Hepatocyte (in vitro differentiated cells): ENCODE measurements at regions not wholly inside any gene's neighbourhood (a gene's known extent, or its start where the extent isn't known, plus 50 kb on each side); places are given as distances from the start of the nearest gene placed in this dataset.
"Not testable (repeated sequence)": the region's sequence is repeated elsewhere in the genome, so short reads cannot be mapped to it uniquely, and the experiment has no call there.

Experiments
- DNase-seq: peaks from one replicate; pipeline ENCODE4 v3.0.0-alpha.2; 2016; ENCODE audit warnings: low spot score
- H2AFZ ChIP-seq: fragments of 200-600 bp; sonication (generic); 2 replicates; pipeline ENCODE4 v1.6.0; 2016; ENCODE audit warnings: antibody characterized with exemption, mild to moderate bottlenecking
- H3K27ac ChIP-seq: fragments of 200-600 bp; sonication (generic); 2 replicates; pipeline ENCODE4 v1.5.1; 2016; ENCODE audit warnings: mild to moderate bottlenecking
- H3K27me3 ChIP-seq: fragments of 200-600 bp; sonication (generic); 2 replicates; pipeline ENCODE4 v1.6.1; 2016
- H3K36me3 ChIP-seq: fragments of 200-600 bp; sonication (generic); replicated peaks from 2 replicates; pipeline ENCODE4 v1.5.1; 2016; ENCODE audit warnings: low read depth; ENCODE audit not compliant: insufficient read depth
- H3K4me1 ChIP-seq: fragments of 200-600 bp; sonication (generic); 2 replicates; pipeline ENCODE4 v1.5.1; 2016; ENCODE audit warnings: mild to moderate bottlenecking, moderate library complexity; ENCODE audit not compliant: insufficient read depth
- H3K4me2 ChIP-seq: fragments of 200-600 bp; sonication (generic); 2 replicates; pipeline ENCODE4 v1.6.0; 2016
- H3K4me3 ChIP-seq: fragments of 200-600 bp; sonication (generic); 2 replicates; pipeline ENCODE4 v1.5.1; 2016; ENCODE audit warnings: mild to moderate bottlenecking
- H3K79me2 ChIP-seq: fragments of 200-600 bp; sonication (generic); 2 replicates; pipeline ENCODE4 v1.6.0; 2017; ENCODE audit warnings: mild to moderate bottlenecking
- H3K9me2 ChIP-seq: fragments of 200-600 bp; sonication (generic); replicated peaks from 2 replicates; pipeline ENCODE4 v1.6.0; 2017; ENCODE audit warnings: mild to moderate bottlenecking; ENCODE audit not compliant: insufficient read depth
- H3K9me3 ChIP-seq: fragments of 200-600 bp; sonication (generic); 2 replicates; pipeline ENCODE4 v1.5.1; 2016; ENCODE audit warnings: low read depth, mild to moderate bottlenecking
- H4K20me1 ChIP-seq: fragments of 200-600 bp; sonication (generic); 2 replicates; pipeline ENCODE4 v1.6.0; 2016; ENCODE audit warnings: mild to moderate bottlenecking; ENCODE audit not compliant: insufficient read depth, poor library complexity, severe bottlenecking
- CTCF ChIP-seq: fragments of 200-600 bp; sonication (generic); IDR thresholded peaks from 2 replicates; pipeline ENCODE4 v1.5.1; 2016; ENCODE audit warnings: antibody characterized with exemption, mild to moderate bottlenecking; ENCODE audit not compliant: poor library complexity
- EZH2 ChIP-seq: fragments of 200-600 bp; sonication (generic); IDR thresholded peaks from 2 replicates; pipeline ENCODE4 v1.6.1; 2016; ENCODE audit warnings: antibody characterized with exemption, mild to moderate bottlenecking, borderline replicate concordance
- EZH2phosphoT487 ChIP-seq: fragments of 200-600 bp; sonication (generic); IDR thresholded peaks from one replicate; pipeline ENCODE4 v1.6.1; 2018; ENCODE audit warnings: antibody characterized with exemption, mild to moderate bottlenecking, low read depth, moderate library complexity; ENCODE audit not compliant: unreplicated experiment, severe bottlenecking
- WGBS: methylation state at CpG from one replicate; pipeline ENCODE4 v1.1.6; 2016; ENCODE audit warnings: low lambda C conversion rate; ENCODE audit errors: missing lambda C conversion rate; 5-methylcytosine and 5-hydroxymethylcytosine counted together

- H3K4me2 ChIP-seq, H3K27ac ChIP-seq, H3K9me2 ChIP-seq, H4K20me1 ChIP-seq, H3K4me3 ChIP-seq, H3K9me3 ChIP-seq, H3K36me3 ChIP-seq, DNase-seq, H3K79me2 ChIP-seq, H3K27me3 ChIP-seq, H2AFZ ChIP-seq, H3K4me1 ChIP-seq: not testable (repeated sequence)
- 87% methylated on average over 1 of the region's 1 CpG for WGBS
Observed at GRCh38 chr7:66481229-66481628, 147.5 kb upstream of the KCTD7 start.

GRCh38 chr7:66489065-66489464 lies 139.6 kb upstream of the KCTD7 start:
- WGBS = 98% methylated on average over 8 of the region's 8 CpGs
- H4K20me1 ChIP-seq, H3K9me2 ChIP-seq, H2AFZ ChIP-seq, H3K4me1 ChIP-seq, H3K4me2 ChIP-seq, DNase-seq, H3K27me3 ChIP-seq, H3K27ac ChIP-seq, H3K79me2 ChIP-seq, H3K4me3 ChIP-seq, H3K9me3 ChIP-seq, H3K36me3 ChIP-seq: not testable (repeated sequence)

GRCh38 chr7:66489741-66490140 lies 138.9 kb upstream of the KCTD7 start:
- not testable (repeated sequence) for H4K20me1 ChIP-seq, H3K36me3 ChIP-seq, H2AFZ ChIP-seq, H3K4me2 ChIP-seq, H3K4me3 ChIP-seq, H3K27ac ChIP-seq, H3K79me2 ChIP-seq, H3K27me3 ChIP-seq, DNase-seq, H3K9me2 ChIP-seq, H3K9me3 ChIP-seq
- 71% methylated on average over 2 of the region's 2 CpGs for WGBS
- H3K4me1 ChIP-seq = peaks cover 11% of the 10 kb centered on the region

GRCh38 chr7:66490979-66491378 lies 137.7 kb upstream of the KCTD7 start:
- H3K27me3 ChIP-seq, H3K9me3 ChIP-seq, H3K9me2 ChIP-seq, H4K20me1 ChIP-seq, H2AFZ ChIP-seq, DNase-seq, H3K4me2 ChIP-seq, H3K36me3 ChIP-seq, H3K4me3 ChIP-seq, H3K27ac ChIP-seq, H3K79me2 ChIP-seq: not testable (repeated sequence)
- H3K4me1 ChIP-seq = peaks cover 11% of the 10 kb centered on the region
- 79% methylated on average over 10 of the region's 11 CpGs for WGBS

- not testable (repeated sequence) for H4K20me1 ChIP-seq, H3K9me3 ChIP-seq, H3K79me2 ChIP-seq, H3K9me2 ChIP-seq, DNase-seq, H3K36me3 ChIP-seq, H3K27me3 ChIP-seq, H3K4me3 ChIP-seq, H2AFZ ChIP-seq
- Histone ChIP-seq H3K27ac (peak overlapping the region; percentile 98), H3K4me1 (peaks cover 11% of the 10 kb centered on the region), H3K4me2 (peak overlapping the region; percentile 90)
- WGBS = 97% methylated on average over 7 of the region's 7 CpGs
Observed at GRCh38 chr7:66492405-66492804, 136.3 kb upstream of the KCTD7 start.

- peak overlapping the region; percentile 67 for H3K4me3 ChIP-seq
- H3K27ac ChIP-seq = peak overlapping the region; percentile 98
- H3K79me2 ChIP-seq = peaks cover 5% of the 10 kb centered on the region
- no peak for TF ChIP-seq EZH2phosphoT487
- no peak for TF ChIP-seq EZH2
- TF ChIP-seq CTCF = peak; percentile 10
- no peaks in the 10 kb centered on the region for H4K20me1 ChIP-seq
- no peaks in the 10 kb centered on the region for H3K36me3 ChIP-seq
- 2% methylated on average over 62 of the region's 68 CpGs for WGBS
- peak overlapping the region; percentile 65 for H2AFZ ChIP-seq
- H3K27me3 ChIP-seq = no peaks in the 10 kb centered on the region
- peak overlapping the region; percentile 95 for H3K4me2 ChIP-seq
- H3K9me2 ChIP-seq = no peaks in the 10 kb centered on the region
- peaks cover 11% of the 10 kb centered on the region for H3K4me1 ChIP-seq
- peak; percentile 99 for DNase-seq
- no peaks in the 10 kb centered on the region for H3K9me3 ChIP-seq
Observed at GRCh38 chr7:66493235-66494205, 135.2 kb upstream of the KCTD7 start.
